ENCODE measurements at regions not wholly inside any gene's neighbourhood (a gene's known extent, or its start where the extent isn't known, plus 50 kb on each side); places are given as distances from the start of the nearest gene placed in this dataset.

- H3K4me3 ChIP-seq (ENCODE audit: low read depth, low read length): no peak overlapping the region
- no peak for DNase-seq (ENCODE audit: low read depth, low spot score)
- POLR2A ChIA-PET: interaction anchor here (0.6 kb wide), 1 partner anchor 164 kb away, joined by 3 read pairs; no protein-coding TSS in a partner anchor
- CTCF ChIA-PET: interaction anchor here (0.9 to 4.6 kb wide), 6 partner anchors 13 to 259 kb away, joined by 4 to 17 read pairs (median 4); no protein-coding TSS in a partner anchor
- no peak for TF ChIP-seq CTCF (IDR thresholded peaks at IDR 0.05; ENCODE audit: insufficient read depth, low read length, missing control alignments)
Measured at GRCh38 chr1:100609849-100610248, 71.9 kb downstream of the GPR88 start.

GRCh38 chr1:100611086-100611485 is 73.1 kb downstream of the GPR88 start:
- no peak overlapping the region for H3K4me3 ChIP-seq (ENCODE audit: low read depth, low read length)
- CTCF ChIA-PET: interaction anchor here (1.0 to 4.6 kb wide), 3 partner anchors 147 to 258 kb away, joined by 3 to 17 read pairs (median 6); no protein-coding TSS in a partner anchor
- DNase-seq (ENCODE audit: low read depth, low spot score): no peak
- no peak for TF ChIP-seq CTCF (IDR thresholded peaks at IDR 0.05; ENCODE audit: insufficient read depth, low read length, missing control alignments)
- POLR2A ChIA-PET: no interaction called here

GRCh38 chr1:100612540-100612939 is 74.6 kb downstream of the GPR88 start:
- TF ChIP-seq CTCF (IDR thresholded peaks at IDR 0.05; ENCODE audit: insufficient read depth, low read length, missing control alignments): no peak
- DNase-seq (ENCODE audit: low read depth, low spot score): no peak
- ChIA-PET POLR2A (no interaction called here), CTCF (interaction anchor here (0.8 to 4.6 kb wide), 5 partner anchors 10 to 256 kb away, joined by 3 to 17 read pairs (median 3); no protein-coding TSS in a partner anchor)
- no peak overlapping the region for H3K4me3 ChIP-seq (ENCODE audit: low read depth, low read length)

GRCh38 chr1:100613817-100614559 is 76.0 kb downstream of the GPR88 start:
- POLR2A ChIA-PET: interaction anchor here (0.7 kb wide), 1 partner anchor 11 kb away, joined by 3 read pairs; no protein-coding TSS in a partner anchor
- no peak for TF ChIP-seq CTCF (IDR thresholded peaks at IDR 0.05; ENCODE audit: insufficient read depth, low read length, missing control alignments)
- H3K4me3 ChIP-seq (ENCODE audit: low read depth, low read length): no peak overlapping the region
- CTCF ChIA-PET: interaction anchor here (1.3 to 3.3 kb wide), 4 partner anchors 7 to 254 kb away, joined by 3 to 18 read pairs (median 6); no protein-coding TSS in a partner anchor
- DNase-seq (ENCODE audit: low read depth, low spot score): no peak

GRCh38 chr1:100614570-100614969 is 76.6 kb downstream of the GPR88 start:
- no peak for DNase-seq (ENCODE audit: low read depth, low spot score)
- TF ChIP-seq CTCF (IDR thresholded peaks at IDR 0.05; ENCODE audit: insufficient read depth, low read length, missing control alignments): no peak
- CTCF ChIA-PET: interaction anchor here (1.3 to 3.3 kb wide), 4 partner anchors 8 to 254 kb away, joined by 3 to 18 read pairs (median 6); no protein-coding TSS in a partner anchor
- POLR2A ChIA-PET: interaction anchor here (0.7 kb wide), 1 partner anchor 11 kb away, joined by 3 read pairs; no protein-coding TSS in a partner anchor
- no peak overlapping the region for H3K4me3 ChIP-seq (ENCODE audit: low read depth, low read length)

- ChIA-PET POLR2A (no interaction called here), CTCF (interaction anchor here (2.0 to 3.3 kb wide), 2 partner anchors 9 to 253 kb away, joined by 8 to 18 read pairs; no protein-coding TSS in a partner anchor)
- DNase-seq (ENCODE audit: low read depth, low spot score): no peak
- TF ChIP-seq CTCF (IDR thresholded peaks at IDR 0.05; ENCODE audit: insufficient read depth, low read length, missing control alignments): no peak
- H3K4me3 ChIP-seq (ENCODE audit: low read depth, low read length): no peak overlapping the region
Measured at GRCh38 chr1:100615686-100616085, 77.7 kb downstream of the GPR88 start.

All from AG04449 (cell line).